Duodenal mucosa (tissue), 2 donors: ENCODE measurements at regions not wholly inside any gene's neighbourhood (a gene's known extent, or its start where the extent isn't known, plus 50 kb on each side); places are given as distances from the start of the nearest gene placed in this dataset.
A peak's percentile ranks its signal among the peaks of the same experiment; 100 is the strongest.

ENCODE experiments used
- H3K27ac ChIP-seq: one replicate; pipeline ENCODE4 v1.7.0; 2013; ENCODE audit warnings: low read depth, low read length
- H3K27me3 ChIP-seq, 2 donors: one replicate each; pipeline ENCODE4 v1.7.0; 2013; ENCODE audit warnings: low read length in 2 of 2, control low read depth in 1 of 2; ENCODE audit not compliant: insufficient read depth in 2 of 2, control insufficient read depth in 1 of 2
- H3K36me3 ChIP-seq, 2 donors: one replicate each; pipeline ENCODE4 v1.7.0; 2013; ENCODE audit warnings: low read length in 2 of 2, control low read depth in 1 of 2; ENCODE audit not compliant: insufficient read depth in 2 of 2, control insufficient read depth in 1 of 2
- H3K4me1 ChIP-seq, 2 donors: one replicate each; pipeline ENCODE4 v1.7.0; 2013; ENCODE audit warnings: low read length in 2 of 2, control low read depth in 1 of 2; ENCODE audit not compliant: insufficient read depth in 2 of 2, control insufficient read depth in 1 of 2
- H3K4me3 ChIP-seq, 2 donors: one replicate each; pipeline ENCODE4 v1.7.0; 2013; ENCODE audit warnings: low read length in 2 of 2, low read depth in 1 of 2
- H3K9ac ChIP-seq, 2 donors: one replicate each; pipeline ENCODE4 v1.7.0; 2013; ENCODE audit warnings: low read length in 2 of 2, low read depth in 1 of 2
- H3K9me3 ChIP-seq, 2 donors: one replicate each; pipeline ENCODE4 v1.7.0; 2013; ENCODE audit warnings: low read length in 2 of 2, control low read depth in 1 of 2; ENCODE audit not compliant: control insufficient read depth in 1 of 2

DNA sequence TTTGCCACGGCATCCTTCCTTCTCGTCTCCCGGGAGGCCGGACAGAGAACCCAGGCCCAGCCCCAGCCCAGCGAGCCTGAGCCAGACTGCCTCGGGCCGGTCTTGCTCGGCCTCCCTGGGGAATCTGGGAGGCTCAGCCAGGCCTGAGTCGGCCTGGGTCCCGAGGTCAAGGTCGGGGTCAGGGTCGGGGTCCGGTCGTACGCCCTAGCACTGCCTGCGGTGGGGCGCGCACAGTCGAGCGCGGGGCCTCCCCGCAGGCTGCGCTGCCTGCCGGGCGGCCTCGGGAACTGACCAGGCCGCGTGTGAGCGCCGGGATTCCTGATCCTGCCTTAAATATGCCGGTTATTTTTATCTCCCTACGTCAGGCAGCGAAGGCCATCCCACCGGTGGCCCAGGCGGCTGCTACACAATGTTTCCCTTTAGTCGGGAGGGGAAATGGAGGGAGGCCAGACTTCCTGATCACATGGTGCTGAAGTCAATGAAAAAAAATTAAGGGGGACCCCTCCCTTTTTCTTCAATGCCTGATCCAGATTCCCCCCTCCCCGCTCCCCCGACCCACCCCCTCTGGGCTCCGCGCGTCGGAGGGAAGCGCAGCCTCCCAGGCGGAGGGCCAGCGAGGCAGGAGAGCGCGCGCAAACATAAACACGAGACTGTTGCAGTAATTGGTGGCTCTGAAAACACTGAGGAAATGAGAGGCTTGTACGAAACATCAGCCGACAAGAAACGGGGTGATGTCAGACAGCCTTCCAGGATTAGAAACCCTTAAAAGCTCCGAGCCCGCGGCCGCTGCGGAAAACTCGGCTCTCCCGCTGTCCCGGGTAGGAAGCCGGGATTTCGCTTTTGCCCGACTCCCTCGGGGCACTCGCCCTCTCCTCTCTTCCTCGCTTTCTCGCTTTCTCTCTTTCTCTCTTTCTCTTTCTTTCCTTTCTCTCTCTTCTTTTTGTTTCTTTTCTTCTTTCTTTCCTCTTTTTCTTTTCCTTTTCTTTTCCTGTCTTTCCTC is 148.2 kb upstream of the KLF4 start:
- Histone ChIP-seq H3K4me3 (peak overlapping the region; percentile 62 to 63), H3K9ac (peak overlapping the region; percentile 4 to 55), H3K4me1 (peaks cover 5 to 16% of the 10 kb centered on the region in 2 donors), H3K27ac (peak overlapping the region; percentile 88), H3K36me3 (no peaks in the 10 kb centered on the region), H3K27me3 (no peaks in the 10 kb centered on the region), H3K9me3 (no peaks in the 10 kb centered on the region)

- Histone ChIP-seq H3K27me3 (no peaks in the 10 kb centered on the region), H3K4me3 (peak overlapping the region; percentile 12 to 62), H3K36me3 (no peaks in the 10 kb centered on the region), H3K4me1 (peaks cover 5 to 16% of the 10 kb centered on the region in 2 donors), H3K9me3 (no peaks in the 10 kb centered on the region), H3K27ac (peak overlapping the region; percentile 88), H3K9ac (peak overlapping the region; percentile 4 to 17)
These were observed 147.2 kb upstream of the KLF4 start for GRCh38 chr9:107636571-107637381.

DNA sequence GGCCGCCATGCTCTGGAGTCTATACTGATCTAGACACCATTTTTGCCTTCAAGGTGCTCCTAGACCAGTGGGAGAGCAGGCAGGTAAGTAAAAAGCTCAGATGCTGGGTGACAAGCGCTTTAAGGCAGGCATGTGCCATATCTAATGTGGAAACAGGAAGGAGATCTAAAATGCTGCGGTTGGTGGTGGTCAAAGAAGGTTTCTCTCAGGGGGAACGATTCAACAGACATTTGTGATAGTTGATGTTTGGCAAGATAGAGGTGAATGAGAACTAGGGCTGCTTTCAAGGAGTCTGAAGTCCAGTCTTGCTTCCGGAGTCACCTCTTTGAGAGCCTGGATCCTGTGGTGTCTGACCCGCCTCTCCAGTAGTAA is 146.2 kb upstream of the KLF4 start:
- H3K27me3 ChIP-seq: no peaks in the 10 kb centered on the region
- no peaks in the 10 kb centered on the region for H3K9me3 ChIP-seq
- no peak overlapping the region for H3K9ac ChIP-seq
- H3K27ac ChIP-seq: no peak overlapping the region
- H3K36me3 ChIP-seq: no peaks in the 10 kb centered on the region
- H3K4me3 ChIP-seq: no peak overlapping the region
- H3K4me1 ChIP-seq: peaks cover 5 to 16% of the 10 kb centered on the region in 2 donors

GRCh38 chr9:107635101-107635802 is 145.7 kb upstream of the KLF4 start:
- Histone ChIP-seq H3K9me3 (no peaks in the 10 kb centered on the region), H3K4me1 (peaks cover 5 to 16% of the 10 kb centered on the region in 2 donors), H3K9ac (no peak overlapping the region), H3K4me3 (no peak overlapping the region), H3K27me3 (no peaks in the 10 kb centered on the region), H3K36me3 (no peaks in the 10 kb centered on the region), H3K27ac (no peak overlapping the region)

- Histone ChIP-seq H3K9me3 (no peaks in the 10 kb centered on the region), H3K4me1 (peaks cover 0 to 9% of the 10 kb centered on the region in 2 donors), H3K9ac (no peak overlapping the region), H3K27me3 (no peaks in the 10 kb centered on the region), H3K27ac (no peak overlapping the region), H3K4me3 (no peak overlapping the region), H3K36me3 (no peaks in the 10 kb centered on the region)
These were observed 143.8 kb upstream of the KLF4 start for GRCh38 chr9:107633406-107633805.

DNA sequence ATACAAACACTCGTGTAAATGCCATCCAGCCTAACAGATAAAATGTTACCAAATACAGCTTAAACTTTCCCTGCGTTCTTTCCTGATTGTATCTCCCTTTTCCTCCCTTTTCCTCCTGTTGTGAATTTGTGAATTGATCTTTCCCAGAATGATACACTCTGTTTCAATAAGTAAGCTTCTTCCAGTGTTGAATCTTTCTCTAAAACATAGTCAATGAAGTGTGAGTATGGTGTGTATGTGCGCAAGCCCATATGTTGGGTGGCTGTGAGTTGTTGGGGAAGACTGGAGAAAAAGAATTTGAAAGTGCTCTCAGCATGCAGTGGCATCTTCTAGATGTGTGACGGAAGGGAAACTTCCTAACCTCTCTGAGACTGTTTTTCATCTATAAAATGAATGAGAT is 143.1 kb upstream of the KLF4 start:
- Histone ChIP-seq H3K4me1 (peaks cover 0 to 9% of the 10 kb centered on the region in 2 donors), H3K27ac (no peak overlapping the region), H3K9ac (no peak overlapping the region), H3K4me3 (no peak overlapping the region), H3K36me3 (no peaks in the 10 kb centered on the region), H3K27me3 (no peaks in the 10 kb centered on the region), H3K9me3 (no peaks in the 10 kb centered on the region)

DNA sequence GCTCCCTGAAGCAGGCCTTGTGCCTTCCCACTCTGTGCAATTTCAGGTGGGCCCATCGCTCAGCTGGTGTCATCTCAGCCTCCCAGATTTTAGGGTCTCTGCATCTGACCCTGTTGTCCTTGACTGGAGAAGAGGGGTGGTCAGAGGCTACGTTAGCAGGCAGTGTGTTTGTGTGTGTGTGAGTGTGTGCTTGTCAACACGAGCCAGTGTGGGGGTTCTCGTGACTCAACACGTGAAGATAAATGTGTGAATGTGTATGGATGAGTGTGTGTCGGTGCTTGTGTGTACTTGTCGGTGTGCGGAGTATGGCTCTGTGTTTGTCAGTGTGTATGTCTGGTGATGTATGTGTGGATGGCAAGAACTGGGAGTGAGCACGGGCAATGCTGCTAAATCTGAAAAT is 142.6 kb upstream of the KLF4 start:
- no peaks in the 10 kb centered on the region for H3K36me3 ChIP-seq
- no peaks in the 10 kb centered on the region for H3K27me3 ChIP-seq
- no peak overlapping the region for H3K4me3 ChIP-seq
- no peak overlapping the region for H3K9ac ChIP-seq
- H3K9me3 ChIP-seq: no peaks in the 10 kb centered on the region
- no peak overlapping the region for H3K27ac ChIP-seq
- H3K4me1 ChIP-seq: peaks cover 0 to 9% of the 10 kb centered on the region in 2 donors

- Histone ChIP-seq H3K9me3 (no peaks in the 10 kb centered on the region), H3K4me3 (no peak overlapping the region), H3K36me3 (no peaks in the 10 kb centered on the region), H3K27ac (no peak overlapping the region), H3K27me3 (no peaks in the 10 kb centered on the region), H3K4me1 (peaks cover 0 to 9% of the 10 kb centered on the region in 2 donors), H3K9ac (no peak overlapping the region)
These were observed 142.2 kb upstream of the KLF4 start for GRCh38 chr9:107631788-107632187.

DNA sequence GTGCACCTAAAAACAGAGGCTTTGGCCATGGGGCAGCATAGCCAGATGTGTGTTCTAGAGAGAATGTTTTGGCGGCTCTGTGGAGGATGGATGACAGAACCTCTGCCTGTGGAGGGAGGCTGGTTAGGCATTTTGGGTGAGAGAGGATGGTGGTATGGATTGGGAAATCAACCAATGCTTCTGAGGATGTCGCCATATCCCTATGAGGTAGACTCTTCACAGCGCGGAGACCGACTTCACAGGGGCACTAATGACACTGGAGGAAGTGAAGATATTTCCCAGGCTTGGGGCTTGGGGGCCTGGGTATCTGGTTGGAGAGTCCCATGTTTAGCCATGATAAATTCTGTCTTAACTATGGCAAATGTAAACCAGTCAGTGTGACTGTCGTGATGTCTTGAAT is 140.6 kb upstream of the KLF4 start:
- H3K9ac ChIP-seq: no peak overlapping the region
- H3K4me3 ChIP-seq: no peak overlapping the region
- H3K27ac ChIP-seq: no peak overlapping the region
- H3K9me3 ChIP-seq: no peaks in the 10 kb centered on the region
- H3K27me3 ChIP-seq: no peaks in the 10 kb centered on the region
- no peaks in the 10 kb centered on the region for H3K4me1 ChIP-seq
- H3K36me3 ChIP-seq: no peaks in the 10 kb centered on the region
